ENCODE measurements at regions not wholly inside any gene's neighbourhood (a gene's known extent, or its start where the extent isn't known, plus 50 kb on each side); places are given as distances from the start of the nearest gene placed in this dataset.

DNA sequence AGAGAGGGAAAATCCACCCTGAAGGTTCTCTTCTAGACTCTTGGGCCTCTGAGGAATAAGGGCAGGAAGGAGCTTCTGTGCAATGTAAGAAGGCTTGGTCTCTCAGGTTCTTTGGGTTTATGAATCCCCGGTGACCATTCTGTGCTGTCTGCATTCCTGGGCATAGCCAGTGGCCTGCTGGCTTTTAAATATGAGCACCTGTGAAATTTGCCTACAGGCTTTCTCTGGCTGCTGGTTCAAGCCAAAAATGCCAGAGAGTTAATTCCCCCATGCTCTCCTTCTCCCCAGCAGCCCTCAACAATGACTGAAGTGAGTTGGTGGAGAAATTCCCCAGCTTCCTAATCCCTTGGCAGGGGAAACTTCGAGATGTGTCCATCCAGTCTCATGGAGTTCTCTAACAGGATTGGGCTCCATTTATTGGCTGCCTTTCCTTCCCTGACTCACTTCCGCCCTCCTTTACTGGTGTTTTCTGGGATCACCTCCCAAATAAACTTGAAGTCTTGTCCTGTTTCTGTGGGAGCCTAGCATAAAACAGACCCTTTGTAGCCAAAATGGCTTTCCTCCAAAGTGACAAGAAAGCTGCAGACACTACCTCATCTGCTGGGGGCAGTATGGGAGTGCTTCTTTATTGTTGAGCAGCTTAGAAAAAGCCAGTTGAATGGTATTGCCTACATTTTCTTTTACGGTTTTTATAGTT lies 179.4 kb upstream of the CASK start:
- DNase-seq (ENCODE audit: low read depth in 4 of 4, low spot score in 3 of 4) = no peak

DNA sequence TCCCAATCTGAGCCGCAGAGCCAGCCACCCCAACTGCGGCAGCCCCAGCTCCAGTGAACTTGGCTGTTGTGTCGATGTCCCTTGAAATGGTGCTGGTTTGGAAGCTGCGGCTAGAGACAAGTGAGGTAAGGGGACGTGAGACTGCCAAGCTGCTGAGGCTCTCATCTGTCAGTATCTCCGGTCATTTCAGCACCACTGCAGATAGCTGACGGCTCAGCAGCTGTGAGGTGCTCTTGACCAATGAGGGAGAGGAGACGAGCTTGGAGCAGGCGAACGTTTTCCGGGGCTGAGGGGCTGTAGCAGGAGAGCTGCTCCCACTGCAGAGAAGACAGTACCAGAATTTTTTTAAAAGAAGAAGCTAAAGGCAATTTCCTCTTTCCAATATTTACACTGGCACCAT lies 175.5 kb upstream of the CASK start:
- DNase-seq (ENCODE audit: low read depth in 4 of 4, low spot score in 3 of 4) = no peak

DNA sequence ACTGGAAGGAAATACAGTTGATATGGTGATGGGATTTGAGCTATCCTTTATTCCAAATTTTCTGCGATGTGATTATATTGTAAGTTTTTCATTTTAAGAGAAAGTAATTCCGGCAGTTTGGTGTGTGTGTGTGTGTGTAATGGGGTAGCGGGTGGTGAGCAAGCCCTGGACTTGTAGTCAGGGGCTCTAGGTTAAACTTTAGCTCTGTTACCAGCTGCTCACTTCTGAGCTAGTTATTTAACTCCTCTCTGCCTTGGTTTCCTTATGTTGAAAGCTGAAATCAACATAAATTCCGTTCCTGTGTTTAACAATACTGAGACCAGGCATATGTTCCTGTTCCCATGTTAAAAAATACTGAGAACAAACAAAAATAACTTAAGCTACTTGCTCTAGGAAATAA lies 174.1 kb upstream of the CASK start:
- no peak for DNase-seq (ENCODE audit: low read depth in 4 of 4, low spot score in 3 of 4)

DNA sequence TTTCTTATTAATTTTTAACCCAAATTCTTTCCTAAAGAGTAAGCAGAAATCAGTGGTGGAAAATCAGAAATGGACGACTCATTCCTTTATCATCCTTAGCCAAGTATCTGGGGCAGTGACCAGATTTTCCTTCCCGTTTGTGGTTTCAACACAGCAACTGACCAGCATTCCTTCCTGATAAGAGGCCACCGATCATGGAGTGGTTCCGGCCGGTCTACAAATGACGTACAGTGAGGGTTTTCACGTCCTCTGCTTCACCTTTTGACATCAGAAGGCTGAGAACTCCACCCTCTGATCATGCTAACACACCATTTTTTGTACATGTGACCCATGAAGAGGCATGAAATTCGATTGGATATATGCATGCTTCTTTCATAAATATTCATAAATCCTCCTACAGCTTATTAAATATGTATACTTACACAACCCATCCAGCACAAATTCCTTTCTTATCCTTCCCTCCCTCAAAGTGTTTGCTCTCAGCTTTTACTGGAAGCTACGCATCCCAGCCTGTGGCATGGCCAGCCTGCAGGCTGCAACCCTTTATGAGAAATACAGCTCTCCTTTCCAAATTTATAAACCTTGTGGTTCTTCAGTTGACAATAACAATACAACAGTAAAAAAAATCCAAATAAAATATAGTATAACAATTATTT lies 173.0 kb upstream of the CASK start:
- no peak for DNase-seq (ENCODE audit: low read depth in 4 of 4, low spot score in 3 of 4)

DNA sequence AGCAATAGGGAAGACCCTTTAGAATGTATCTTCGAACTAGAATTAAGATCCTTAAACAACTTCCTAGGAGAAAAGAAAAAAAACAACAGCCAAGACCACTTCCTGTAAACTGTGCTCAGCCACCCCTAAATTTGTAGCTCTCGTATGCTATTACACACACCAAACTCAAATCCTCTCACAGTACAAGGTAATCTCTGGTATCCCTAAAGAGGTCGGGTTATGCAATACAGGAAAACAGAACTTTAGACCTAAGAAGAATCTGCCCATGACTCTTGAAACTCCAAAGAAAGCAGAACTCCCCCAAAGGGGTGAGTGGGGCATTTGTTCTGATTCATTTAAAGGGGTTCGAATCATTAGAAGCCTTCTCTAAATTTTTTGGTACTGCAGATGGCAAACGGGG lies 170.9 kb upstream of the CASK start:
- DNase-seq (ENCODE audit: low read depth in 4 of 4, low spot score in 3 of 4) = no peak

DNA sequence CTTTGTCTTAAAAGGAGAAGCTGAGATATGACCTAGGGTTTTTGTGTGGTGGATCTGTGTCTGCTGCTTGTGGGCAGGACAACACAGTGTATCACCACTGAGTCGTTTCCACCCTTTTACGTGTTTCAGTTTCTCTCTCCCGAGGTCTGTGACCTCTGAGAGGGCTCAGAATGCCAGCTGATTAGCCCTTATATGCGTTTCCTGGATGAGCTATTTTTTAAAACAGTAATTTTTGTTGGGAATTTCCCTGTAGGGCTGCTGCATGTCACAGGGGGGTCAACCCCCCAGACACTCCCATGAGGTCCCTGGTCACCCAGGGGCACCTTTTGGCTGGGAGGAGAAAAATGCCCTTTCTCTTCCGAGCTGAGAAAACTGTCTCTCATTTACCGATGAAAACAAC lies 170.4 kb upstream of the CASK start:
- DNase-seq (ENCODE audit: low read depth in 4 of 4, low spot score in 3 of 4) = no peak

DNA sequence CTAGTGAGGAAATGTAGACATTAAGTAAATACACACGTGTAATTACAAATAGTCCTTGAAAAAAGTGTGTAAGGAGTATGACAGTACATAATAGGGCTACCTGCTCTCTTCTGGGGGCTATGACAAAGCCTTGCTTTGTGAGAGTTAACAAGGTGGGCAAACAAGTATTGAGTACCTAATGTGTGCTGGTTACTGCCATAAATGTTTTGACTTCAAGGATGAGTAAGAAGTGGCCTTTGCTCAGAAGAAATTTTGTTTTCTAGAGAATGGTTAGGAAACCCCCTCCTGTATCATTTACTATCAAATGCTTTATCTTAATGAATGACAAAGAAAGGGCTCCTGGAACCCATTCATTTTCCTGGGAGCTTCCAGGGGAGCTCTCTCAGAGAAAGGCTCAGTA lies 167.0 kb upstream of the CASK start:
- no peak for DNase-seq (ENCODE audit: low read depth in 4 of 4, low spot score in 3 of 4)

DNA sequence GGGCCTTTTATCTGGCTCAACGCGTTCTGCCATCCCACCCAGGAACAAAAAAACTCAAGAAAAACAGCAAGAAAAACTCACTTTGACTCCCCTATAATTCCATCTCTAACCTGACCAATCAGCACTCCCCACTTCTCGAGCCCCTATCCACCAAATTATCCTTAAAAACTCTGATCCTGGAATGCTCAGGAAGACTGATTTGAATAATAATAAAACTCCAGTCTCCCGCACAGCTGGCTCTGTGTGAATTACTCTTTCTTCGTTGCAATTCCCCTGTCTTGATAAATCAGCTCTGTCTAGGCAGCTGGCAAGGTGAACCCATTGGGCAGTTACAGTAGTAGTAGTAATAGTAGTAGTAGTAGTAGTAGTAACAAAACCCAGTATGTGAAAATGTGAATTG lies 165.7 kb upstream of the CASK start:
- no peak for DNase-seq (ENCODE audit: low read depth in 4 of 4, low spot score in 3 of 4)

DNA sequence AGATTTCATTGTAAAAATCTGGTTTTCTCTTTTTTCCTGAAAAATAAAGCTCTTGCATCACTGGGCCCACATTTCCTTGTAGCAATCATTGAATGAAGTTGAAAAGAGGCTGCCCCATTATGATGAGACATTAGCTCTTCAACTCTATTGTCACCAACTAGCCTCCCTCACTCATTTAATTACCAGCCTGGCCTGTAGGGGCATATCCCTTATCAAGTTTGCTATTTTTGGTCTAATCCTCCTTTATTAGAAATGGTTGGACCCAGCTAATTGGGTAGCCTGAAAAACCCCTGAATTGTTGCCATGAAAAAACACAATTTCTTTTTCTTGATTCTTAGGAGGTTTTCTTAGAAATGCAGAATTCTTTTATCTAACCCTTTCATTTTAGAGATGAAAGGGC lies 164.6 kb upstream of the CASK start:
- DNase-seq (ENCODE audit: low read depth in 4 of 4, low spot score in 3 of 4) = no peak

DNA sequence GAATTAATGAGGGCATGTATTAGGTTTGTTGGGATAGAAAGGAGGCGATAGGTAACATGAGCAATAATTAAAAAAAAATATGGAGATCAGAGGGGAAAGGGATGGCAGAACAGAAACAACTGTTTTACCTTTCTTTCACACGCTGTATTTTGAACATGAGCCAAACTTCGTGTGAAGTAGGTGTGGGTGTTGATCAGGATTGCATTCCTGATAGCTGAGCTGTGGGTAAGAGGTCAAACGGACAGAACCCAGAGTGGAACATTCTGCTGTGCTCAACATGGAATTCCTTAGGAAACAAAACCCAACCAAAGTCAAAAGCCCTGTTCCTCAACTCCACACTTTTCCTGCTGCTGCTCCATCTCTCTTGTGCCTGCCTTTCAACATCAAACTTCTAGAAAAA lies 162.5 kb upstream of the CASK start:
- DNase-seq (ENCODE audit: low read depth in 4 of 4, low spot score in 3 of 4) = no peak

DNA sequence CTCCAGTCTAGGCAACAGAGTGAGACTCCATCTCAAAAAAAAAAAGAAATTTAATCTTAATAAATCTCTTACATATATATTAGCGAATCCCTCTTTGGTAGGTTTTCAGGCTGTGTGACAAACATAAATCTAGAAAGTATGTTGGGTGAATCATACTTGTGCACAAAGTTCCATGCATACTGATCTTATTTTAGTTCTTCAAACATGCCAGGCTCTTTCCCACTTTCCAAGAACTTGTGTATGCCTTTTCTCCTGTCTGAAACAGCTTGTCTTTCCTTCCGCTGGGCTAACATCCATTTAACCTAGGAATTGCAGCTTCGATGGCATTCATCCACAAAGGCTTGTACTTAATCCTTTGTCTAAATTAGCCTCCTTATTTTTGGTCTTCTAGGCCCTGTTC lies 156.6 kb upstream of the CASK start:
- DNase-seq (ENCODE audit: low read depth in 4 of 4, low spot score in 3 of 4) = no peak

DNA sequence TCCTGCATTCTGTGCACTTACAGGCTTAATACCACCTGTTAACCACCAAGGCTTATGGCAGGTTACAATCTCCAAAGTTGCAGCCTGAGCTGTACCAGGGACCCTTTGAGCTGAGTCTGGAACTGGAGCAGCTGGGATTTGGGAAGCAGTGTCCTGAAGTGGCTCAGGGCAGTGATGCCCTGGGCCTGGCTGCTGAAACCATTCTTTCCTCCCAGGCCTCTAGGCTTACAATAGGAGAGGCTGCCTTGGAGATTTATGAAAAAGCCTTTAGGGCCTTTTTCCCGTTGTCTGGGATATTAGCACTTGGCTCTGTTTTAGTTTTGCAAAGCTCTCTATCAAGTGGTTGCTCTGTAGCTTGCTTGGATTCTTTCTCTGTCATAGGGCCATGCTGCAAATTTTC lies 154.3 kb upstream of the CASK start:
- DNase-seq (ENCODE audit: low read depth in 4 of 4, low spot score in 3 of 4) = no peak

DNA sequence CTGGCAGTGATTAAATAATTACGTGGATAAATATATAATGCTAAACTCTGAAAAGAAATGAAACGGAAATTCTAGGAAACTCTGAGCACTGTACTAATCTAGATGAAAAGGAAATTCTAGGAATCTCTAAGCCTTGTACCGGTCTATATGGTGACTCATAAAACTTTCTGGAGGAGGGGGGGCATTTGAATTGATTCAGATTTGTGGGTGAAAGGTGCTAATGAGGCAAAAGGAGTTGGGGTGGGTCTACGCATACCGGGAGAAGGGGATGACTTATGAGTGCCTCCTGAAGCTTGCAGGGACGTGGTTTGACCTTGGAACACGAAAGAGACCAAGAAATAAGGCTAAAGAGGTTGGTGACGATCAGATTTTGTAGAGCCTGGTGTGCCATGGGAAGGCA lies 151.7 kb upstream of the CASK start:
- no peak for DNase-seq (ENCODE audit: low read depth in 4 of 4, low spot score in 3 of 4)

DNA sequence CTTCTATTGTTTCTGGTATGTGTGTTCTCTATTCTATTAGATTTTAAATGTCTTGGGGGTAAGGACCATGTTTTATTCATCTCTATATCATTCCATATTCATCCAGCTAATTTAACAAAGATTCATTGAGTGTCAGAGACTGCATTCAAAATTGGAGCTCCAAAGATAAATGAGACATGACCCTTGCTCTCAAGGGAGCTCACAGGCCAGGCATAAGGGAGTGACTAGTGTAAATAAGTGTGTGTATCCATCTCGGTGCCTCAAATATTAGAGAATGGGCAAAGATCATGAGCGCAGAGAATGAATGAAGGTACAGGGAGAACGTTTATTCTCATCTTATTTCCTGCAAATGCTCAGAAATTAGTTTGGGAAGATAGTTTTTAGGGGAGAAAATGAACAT lies 150.1 kb upstream of the CASK start:
- DNase-seq (ENCODE audit: low read depth in 4 of 4, low spot score in 3 of 4) = no peak

DNA sequence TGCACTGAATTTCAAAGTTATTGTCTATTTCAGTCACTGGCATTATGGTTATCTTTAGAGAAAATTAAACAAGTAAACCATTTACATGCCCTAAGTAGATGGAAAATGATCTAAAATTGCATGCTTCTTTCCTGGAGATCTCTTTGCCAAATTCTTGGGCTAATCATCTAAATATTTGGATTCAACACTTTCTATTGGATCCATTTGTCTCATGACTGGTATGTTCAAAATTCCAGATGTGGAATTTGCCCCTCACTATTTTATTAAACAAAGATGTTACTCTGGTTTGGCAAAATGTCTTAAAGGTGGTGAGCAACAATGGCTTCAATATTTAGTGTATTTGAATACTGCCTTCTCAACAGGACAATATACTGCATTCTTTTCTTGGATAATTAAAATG lies 147.5 kb upstream of the CASK start:
- DNase-seq (ENCODE audit: low read depth in 4 of 4, low spot score in 3 of 4) = no peak

DNA sequence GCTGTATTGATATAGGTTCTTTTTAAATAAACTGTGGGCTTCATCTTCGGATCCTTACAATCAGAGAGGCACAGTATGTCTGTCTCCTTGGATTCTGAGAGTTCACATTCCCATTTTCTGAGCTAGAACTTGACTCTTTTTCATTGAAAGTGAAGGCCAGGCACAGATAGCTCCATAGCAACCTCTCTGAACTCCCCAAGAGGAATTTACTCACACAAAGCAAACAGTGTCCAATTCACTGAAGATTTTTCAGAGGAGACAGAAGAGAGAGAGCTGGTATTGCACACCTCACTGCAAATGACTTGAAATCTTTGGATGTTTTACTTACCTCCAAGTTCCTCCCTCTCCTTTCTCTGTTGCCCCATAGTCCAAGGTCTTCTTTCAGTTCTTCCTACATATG lies 130.9 kb upstream of the CASK start:
- no peak for DNase-seq (ENCODE audit: low read depth in 4 of 4, low spot score in 3 of 4)

DNA sequence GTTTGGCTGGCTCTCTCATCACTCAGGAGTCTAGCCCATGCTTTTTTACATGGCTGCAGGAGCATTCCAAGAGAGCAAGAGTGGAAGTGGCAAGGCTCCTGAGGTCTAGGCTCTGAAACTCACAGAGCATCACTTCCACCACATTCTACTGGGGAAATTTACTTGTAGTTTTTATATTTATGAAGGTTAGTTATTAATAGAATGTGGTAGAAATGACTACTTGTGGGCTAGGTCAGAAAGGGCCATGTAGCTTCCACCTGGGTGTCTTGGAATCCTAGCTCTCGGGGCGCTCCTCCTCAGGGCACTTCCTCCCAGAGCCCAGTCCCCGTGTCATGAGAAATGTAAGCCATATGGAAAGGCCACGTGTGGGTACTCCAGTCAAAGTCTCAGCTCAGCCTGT lies 127.0 kb upstream of the CASK start:
- no peak for DNase-seq (ENCODE audit: low read depth in 4 of 4, low spot score in 3 of 4)

DNA sequence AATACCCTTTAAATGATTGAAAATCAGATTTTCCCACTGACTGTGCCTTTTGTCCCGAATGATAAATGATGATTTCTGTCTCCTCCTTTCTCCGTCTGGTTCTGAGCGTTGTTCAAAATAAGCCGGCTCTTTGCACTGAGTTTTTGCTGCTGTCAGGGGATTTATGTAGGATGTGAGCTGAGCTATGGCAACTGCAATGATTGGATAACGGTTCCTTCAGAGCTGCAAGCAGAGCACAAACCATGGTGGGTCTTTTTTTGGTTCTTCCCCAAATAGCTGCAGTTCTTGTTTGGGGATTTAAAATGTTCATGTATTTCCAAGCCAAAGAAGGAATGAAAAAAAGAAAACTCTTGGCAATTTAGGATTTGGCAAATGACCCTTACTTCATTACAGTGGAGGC lies 124.5 kb upstream of the CASK start:
- DNase-seq (ENCODE audit: low read depth in 4 of 4, low spot score in 3 of 4) = no peak

DNA sequence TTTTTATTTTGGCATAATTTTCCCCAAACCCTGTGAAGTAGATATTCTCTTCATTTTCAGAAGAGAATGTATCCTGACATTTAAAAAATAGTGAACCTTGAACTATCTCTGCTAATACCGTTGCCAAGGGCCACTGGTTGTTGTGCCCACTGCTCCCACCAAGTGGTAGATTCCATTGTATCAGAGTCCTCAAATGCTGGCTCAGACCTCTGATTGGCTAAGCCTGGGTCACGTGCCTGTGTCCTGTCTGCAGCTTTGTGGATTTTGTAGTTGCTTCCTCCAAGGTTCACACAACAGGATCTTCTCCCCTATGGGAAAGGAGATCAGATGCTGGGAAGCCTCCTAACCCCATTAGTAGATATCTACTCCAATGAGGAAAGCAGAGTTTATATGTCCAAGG lies 104.8 kb upstream of the CASK start:
- no peak for DNase-seq (ENCODE audit: low read depth in 4 of 4, low spot score in 3 of 4)

DNA sequence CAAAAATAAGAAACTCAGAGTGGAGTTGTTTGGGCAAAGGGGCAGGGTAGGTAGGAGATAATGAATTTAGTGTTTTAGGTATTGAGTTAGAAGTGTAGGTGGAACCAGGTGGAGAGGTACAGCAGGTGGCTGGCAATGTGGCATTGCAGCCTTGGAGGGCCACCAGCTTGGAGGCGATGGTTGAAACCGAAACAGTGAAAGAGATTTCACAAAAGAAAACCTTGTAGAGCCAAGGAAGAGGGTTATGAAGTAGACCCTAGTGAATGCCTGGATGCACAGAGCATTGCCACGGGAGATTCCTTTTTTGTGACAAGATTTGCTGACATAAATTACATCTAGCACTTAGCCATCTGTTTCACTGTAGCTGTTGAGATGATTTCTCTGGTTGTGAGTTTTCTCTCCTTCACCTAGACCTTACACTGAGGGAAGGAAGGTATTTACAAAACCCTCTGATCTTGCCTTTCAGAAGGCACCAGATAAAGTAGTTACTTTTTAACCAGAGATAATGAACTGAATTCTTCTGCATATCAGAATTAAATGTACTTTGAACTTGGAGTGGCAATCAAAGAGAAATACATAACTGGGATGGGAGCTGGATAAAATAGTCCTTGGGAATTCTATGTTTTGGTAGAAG lies 104.1 kb upstream of the CASK start:
- DNase-seq (ENCODE audit: low read depth in 4 of 4, low spot score in 3 of 4) = no peak

DNA sequence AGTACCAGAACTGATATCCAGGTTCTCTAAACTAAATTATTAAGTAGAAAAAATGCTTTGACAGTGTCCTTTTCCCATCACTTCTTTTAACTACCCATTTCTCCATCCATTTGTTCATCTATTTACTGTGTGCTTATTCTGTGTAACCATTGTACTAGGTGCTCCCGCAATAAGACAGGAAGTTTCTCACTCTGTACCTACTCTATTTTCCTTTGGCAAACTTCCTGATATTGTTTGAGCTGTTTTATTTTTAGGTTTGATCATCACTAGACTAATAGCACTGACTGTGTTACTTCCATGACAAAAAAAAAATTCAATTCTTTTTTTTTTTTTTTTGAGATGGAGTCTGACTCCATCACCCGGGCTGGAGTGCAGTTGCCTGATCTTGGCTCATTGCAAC lies 102.5 kb upstream of the CASK start:
- DNase-seq (ENCODE audit: low read depth in 4 of 4, low spot score in 3 of 4) = no peak

DNA sequence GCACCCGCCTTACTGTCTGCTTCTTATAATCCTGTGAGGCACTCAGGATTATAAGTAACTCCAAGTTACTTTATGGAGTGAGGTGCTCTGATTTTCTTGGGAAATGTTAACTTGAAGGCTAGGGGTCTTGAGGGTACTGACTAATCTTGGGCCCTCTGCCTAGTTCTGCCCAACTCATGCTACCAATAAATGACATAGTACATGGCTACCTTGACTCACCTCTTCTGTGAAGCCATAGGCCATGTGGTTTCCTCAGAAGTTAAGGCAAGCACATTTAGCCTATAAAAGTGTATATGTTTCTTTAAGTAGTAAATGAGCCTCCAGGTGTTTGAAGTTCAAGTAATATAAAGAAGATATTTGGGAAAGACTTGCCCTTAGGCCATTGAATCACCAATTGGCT lies 99.8 kb upstream of the CASK start:
- no peak for DNase-seq (ENCODE audit: low read depth in 4 of 4, low spot score in 3 of 4)

Measured in right renal pelvis (tissue), 4 donors.